ENCODE measurements at regions not wholly inside any gene's neighbourhood (a gene's known extent, or its start where the extent isn't known, plus 50 kb on each side); places are given as distances from the start of the nearest gene placed in this dataset.

DNA sequence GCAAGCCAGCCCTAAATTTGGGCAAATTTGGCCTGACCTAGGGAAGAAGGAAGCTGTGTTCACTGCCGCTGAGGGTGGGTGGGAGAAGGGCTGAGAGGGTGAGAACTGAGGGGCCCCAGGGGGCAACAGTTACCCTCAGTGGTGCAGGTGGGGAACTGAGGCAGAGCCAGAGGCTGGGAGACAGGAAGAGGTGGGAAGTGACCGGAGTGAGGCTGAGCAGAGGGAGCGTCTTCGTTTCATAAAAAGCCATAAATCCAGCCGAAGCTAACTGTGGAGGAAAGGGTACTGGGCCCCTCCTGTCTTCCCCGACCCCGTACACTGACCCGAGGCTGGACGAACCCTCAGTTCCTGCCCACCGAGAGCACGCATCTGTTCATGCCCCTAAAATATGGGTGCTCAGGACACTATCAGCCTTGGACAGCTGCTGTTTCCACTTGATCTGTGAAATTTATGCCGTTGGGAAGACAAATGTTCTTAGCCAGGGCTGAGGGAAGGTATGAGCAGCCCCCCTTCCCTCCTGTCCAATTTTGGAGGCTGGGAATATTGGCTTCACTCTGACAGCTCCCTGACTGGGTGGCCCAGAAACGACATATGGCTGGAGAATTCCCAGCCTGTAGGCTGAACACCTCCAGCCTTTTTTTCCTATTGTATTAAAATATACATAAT lies 116.5 kb downstream of the KIF26A start:
- ATAC-seq (replicated peaks in 1 of 2): no peak
- peaks cover 0 to 3% of the 10 kb centered on the region in 2 donors for H3K9me3 Mint-ChIP-seq
- no peak for DNase-seq
- peaks cover 17% of the 10 kb centered on the region for H3K27me3 Mint-ChIP-seq (ENCODE audit: low read depth)
- no peaks in the 10 kb centered on the region for H3K4me1 Mint-ChIP-seq (ENCODE audit: low read depth)
- H3K4me3 Mint-ChIP-seq: no peak overlapping the region
- no peak overlapping the region for H3K27ac Mint-ChIP-seq
- peaks cover 2% of the 10 kb centered on the region in 2 donors for H3K36me3 Mint-ChIP-seq (ENCODE audit: insufficient read depth in 2 of 2)

DNA sequence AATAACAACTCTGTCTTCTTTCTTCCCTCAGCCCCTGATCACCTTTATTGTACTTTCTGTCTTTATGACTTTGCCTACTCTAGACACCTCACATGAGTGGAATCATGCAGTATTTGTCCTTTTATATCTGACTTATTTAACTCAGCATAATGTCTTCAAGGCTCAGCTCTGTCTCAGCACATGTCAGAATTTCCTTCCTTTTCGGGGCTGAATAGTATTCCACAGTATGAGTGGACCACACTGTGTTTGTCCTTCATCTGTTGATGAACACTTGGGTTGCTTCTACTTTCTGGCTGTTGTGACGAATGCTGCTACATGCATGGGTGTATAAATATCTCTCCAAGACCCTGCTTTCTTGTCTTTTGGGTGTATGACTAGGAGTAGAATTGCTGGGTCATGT lies 117.6 kb downstream of the KIF26A start:
- peaks cover 2% of the 10 kb centered on the region in 2 donors for H3K36me3 Mint-ChIP-seq (ENCODE audit: insufficient read depth in 2 of 2)

DNA sequence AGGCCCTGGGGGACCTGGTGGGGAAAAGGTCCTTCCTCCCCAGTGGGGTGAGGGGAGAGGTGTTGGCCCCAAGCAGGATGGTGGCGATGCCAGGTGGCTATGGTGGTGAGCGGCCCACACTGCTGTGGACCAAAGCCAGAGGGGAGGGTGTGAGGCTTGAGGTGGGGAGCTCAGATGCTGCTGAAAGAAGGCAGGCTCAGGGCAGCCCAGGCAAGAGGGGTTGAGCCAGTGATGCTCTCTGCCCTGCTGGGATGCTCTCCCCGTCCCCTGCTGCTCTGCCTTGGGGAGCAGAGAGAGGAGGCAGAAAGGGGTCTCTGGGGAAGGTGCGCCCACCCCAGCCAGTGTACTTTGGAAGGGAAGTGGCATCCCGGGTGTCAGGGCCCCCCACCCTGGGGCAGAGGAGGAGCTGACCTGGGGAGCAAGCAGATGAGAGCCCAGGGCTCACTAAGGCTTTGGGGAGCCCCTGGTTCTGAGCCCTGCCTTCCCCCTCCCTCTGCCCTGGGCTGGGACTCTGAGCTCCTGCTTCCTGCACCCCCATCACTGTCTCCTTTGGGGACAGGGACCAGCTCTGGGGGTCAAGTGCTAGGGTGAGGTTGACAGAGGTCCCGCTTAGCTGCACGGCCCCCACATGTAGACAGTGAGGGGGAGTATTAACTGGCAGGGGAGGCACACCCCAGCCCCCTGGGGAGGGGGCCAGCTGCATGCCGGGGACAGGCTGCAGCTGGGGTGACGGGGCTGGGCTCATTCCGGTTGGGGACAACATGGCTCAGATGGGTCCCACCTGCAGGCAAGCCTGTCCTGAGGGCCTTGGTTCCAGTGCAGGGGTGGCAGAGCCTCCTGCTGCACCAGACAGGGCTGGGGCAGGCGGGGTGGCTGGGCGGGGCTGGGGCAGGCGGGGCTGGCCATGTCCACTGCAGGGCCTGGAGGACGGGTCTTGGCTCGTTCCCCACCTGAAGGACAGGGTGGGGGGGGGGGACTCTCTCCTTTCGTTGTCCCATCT lies 124.4 kb downstream of the KIF26A start:
- Mint-ChIP-seq H3K9me3 (peaks cover 4 to 7% of the 10 kb centered on the region in 2 donors), H3K36me3 (ENCODE audit: insufficient read depth in 2 of 2) (no peaks in the 10 kb centered on the region), H3K27ac (no peak overlapping the region), H3K4me3 (no peak overlapping the region), H3K27me3 (ENCODE audit: low read depth) (peaks cover 7% of the 10 kb centered on the region), H3K4me1 (ENCODE audit: low read depth) (no peaks in the 10 kb centered on the region)
- DNase-seq: no peak
- no peak for ATAC-seq (replicated peaks in 1 of 2)

More for the DNA sequence above, 117.6 kb downstream of the KIF26A start:
- Mint-ChIP-seq H3K9me3 (peaks cover 2 to 6% of the 10 kb centered on the region in 2 donors), H3K27me3 (ENCODE audit: low read depth) (peaks cover 17% of the 10 kb centered on the region), H3K4me3 (no peak overlapping the region), H3K4me1 (ENCODE audit: low read depth) (no peaks in the 10 kb centered on the region), H3K27ac (no peak overlapping the region)
- ATAC-seq (replicated peaks in 1 of 2): no peak
- no peak for DNase-seq

GRCh38 chr14:104263675-104264358 lies 125.4 kb downstream of the KIF26A start:
- H3K4me1 Mint-ChIP-seq (ENCODE audit: low read depth): no peaks in the 10 kb centered on the region
- H3K36me3 Mint-ChIP-seq (ENCODE audit: insufficient read depth in 2 of 2): no peaks in the 10 kb centered on the region
- peaks cover 7% of the 10 kb centered on the region for H3K27me3 Mint-ChIP-seq (ENCODE audit: low read depth)
- DNase-seq (no peak), ATAC-seq (replicated peaks in 1 of 2) (no peak)
- H3K27ac Mint-ChIP-seq: no peak overlapping the region
- peaks cover 4 to 7% of the 10 kb centered on the region in 2 donors for H3K9me3 Mint-ChIP-seq
- H3K4me3 Mint-ChIP-seq: no peak overlapping the region

DNA sequence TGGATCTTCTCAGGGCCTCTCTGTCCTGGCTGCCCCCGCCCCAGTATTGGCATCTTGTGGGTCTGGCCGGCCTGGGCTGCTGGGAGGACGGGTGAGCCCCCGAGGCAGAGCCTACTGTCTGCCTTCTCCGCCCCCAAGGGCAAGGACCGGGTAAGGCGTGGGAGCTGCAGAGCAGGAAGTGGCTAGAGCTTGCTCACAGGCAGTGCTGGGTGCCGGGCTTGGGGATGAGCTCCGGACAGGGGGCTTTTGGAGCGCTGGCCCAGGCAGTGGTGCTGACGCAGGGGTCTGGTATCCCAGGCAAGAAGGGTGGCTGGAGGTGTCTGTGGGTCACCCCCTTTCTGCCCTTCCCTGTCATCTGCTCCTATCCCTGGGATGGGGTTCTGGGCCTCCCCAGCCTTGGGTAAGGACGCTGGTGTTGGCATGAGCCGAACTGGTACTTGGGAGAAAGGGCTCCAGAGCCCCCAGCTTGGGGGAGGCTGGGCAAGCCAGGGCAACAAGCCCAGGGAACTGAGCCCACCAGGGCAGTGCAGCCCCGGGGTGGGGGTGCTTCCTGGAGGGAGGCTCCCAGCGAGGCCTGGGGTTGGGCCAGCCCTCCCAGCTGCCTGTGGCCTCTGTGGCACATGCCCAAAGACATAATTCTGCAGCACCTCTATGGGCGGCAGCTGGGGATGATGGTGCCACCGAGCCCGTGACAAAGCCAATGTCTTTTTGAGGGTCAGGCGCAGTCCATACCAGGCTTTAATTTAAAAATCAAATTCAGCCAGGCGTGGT lies 126.3 kb downstream of the KIF26A start:
- ATAC-seq (replicated peaks in 1 of 2) (no peak), DNase-seq (no peak)
- peaks cover 7% of the 10 kb centered on the region for H3K27me3 Mint-ChIP-seq (ENCODE audit: low read depth)

GRCh38 chr14:104265918-104266630 lies 127.7 kb downstream of the KIF26A start:
- H3K4me3 Mint-ChIP-seq: no peak overlapping the region
- no peak overlapping the region for H3K27ac Mint-ChIP-seq
- peaks cover 2 to 3% of the 10 kb centered on the region in 2 donors for H3K9me3 Mint-ChIP-seq
- DNase-seq: no peak
- H3K4me1 Mint-ChIP-seq (ENCODE audit: low read depth): no peaks in the 10 kb centered on the region
- no peak for ATAC-seq (replicated peaks in 1 of 2)
- H3K27me3 Mint-ChIP-seq (ENCODE audit: low read depth): peaks cover 7% of the 10 kb centered on the region
- no peaks in the 10 kb centered on the region for H3K36me3 Mint-ChIP-seq (ENCODE audit: insufficient read depth in 2 of 2)

More for the DNA sequence above, 126.3 kb downstream of the KIF26A start:
- Mint-ChIP-seq H3K9me3 (peaks cover 4 to 7% of the 10 kb centered on the region in 2 donors), H3K4me3 (no peak overlapping the region), H3K27ac (no peak overlapping the region), H3K36me3 (ENCODE audit: insufficient read depth in 2 of 2) (no peaks in the 10 kb centered on the region), H3K4me1 (ENCODE audit: low read depth) (no peaks in the 10 kb centered on the region)

DNA sequence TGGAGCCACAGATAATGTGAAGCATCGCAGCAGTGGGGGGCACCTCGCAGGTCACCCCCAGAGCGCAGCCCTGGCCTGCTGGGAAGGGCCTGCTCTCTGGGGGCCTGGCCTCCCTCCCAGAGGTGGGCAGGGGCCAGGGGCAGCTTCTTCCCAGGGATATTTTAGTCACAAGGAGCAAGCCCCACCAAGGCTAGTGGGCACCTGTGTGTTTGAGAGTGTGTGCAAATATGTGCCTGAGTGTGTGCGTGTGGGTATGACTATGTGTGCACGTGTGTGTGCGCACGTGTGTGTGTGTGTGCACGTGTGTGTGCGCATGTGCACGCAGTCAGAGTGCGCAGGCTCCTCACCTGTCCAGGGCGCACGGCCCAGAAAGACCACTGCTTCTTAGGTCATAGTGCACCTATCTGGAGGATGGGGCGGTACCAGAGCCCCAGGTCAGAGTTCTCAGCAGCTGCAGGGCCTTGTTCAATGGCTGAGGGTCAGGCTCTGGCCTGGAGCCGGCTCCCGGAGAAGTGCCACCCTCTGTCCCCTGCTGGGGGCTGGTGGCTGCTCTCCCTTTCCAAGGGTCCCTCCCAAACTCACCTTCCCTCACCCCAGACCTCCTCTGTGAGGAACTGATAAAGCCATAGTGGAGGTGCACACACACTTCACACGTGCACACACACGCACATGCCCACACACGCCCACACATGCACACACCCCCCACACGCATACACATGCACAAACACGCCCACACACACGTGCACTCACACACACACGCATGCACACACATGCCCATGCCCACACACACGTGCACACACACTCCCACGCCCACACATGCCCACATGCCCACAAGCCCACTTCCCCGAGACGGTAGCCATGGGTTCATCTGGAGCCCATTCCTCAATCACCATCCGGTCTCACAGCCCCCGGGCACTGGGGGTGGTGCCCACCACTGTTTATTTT lies 128.5 kb downstream of the KIF26A start:
- ATAC-seq (replicated peaks in 1 of 2): no peak
- H3K4me1 Mint-ChIP-seq (ENCODE audit: low read depth): no peaks in the 10 kb centered on the region
- no peak overlapping the region for H3K27ac Mint-ChIP-seq
- DNase-seq: no peak
- H3K4me3 Mint-ChIP-seq: no peak overlapping the region
- no peaks in the 10 kb centered on the region for H3K9me3 Mint-ChIP-seq
- no peaks in the 10 kb centered on the region for H3K36me3 Mint-ChIP-seq (ENCODE audit: insufficient read depth in 2 of 2)
- H3K27me3 Mint-ChIP-seq (ENCODE audit: low read depth): peaks cover 3% of the 10 kb centered on the region

DNA sequence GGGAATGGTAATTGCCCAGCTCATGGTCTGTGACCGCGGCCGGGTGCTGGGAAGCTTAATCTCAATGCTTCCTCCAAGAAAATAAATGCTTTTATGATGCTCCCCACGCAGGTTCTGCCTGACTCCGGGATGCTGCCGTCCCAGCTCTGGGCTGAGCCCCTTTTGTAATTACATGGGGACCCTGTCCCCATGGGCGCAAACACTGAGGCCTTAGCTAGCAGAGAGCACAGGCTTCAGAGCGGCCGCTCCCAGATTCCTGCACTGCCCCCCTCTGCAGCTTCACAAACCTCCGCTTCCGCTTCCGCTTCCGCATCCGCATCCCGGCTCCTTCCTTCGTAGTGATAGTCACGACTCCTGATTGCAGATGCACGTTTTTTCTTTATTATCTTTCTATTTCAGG lies 129.5 kb downstream of the KIF26A start:
- Mint-ChIP-seq H3K27ac (no peak overlapping the region), H3K4me1 (ENCODE audit: low read depth) (no peaks in the 10 kb centered on the region), H3K36me3 (ENCODE audit: insufficient read depth in 2 of 2) (no peaks in the 10 kb centered on the region), H3K4me3 (peak overlapping the region in 1 of 2 donors; percentile 31), H3K27me3 (ENCODE audit: low read depth) (no peaks in the 10 kb centered on the region), H3K9me3 (no peaks in the 10 kb centered on the region)
- no peak for DNase-seq
- ATAC-seq (replicated peaks in 1 of 2): no peak

DNA sequence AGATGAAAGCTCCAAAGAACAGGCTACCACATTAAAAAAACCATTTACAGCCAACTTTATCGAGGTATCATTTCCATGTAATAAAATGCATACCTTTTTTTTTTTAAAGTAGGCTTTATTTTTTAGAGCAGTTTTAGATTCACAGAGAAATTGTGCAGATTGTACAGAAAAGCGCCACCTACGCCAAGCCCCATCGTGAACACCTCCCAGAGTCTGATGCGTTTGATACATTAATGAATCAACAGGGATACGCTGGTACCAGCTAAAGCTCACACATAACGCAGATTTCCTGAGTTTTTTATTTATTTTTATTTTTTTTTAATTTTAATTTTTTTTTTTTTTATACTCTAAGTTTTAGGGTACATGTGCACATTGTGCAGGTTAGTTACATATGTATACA lies 129.9 kb downstream of the KIF26A start:
- H3K27me3 Mint-ChIP-seq (ENCODE audit: low read depth): no peaks in the 10 kb centered on the region
- H3K27ac Mint-ChIP-seq: no peak overlapping the region
- peak overlapping the region in 1 of 2 donors; percentile 31 for H3K4me3 Mint-ChIP-seq
- ATAC-seq (replicated peaks in 1 of 2): no peak
- DNase-seq: no peak
- H3K4me1 Mint-ChIP-seq (ENCODE audit: low read depth): no peaks in the 10 kb centered on the region
- no peaks in the 10 kb centered on the region for H3K9me3 Mint-ChIP-seq
- no peaks in the 10 kb centered on the region for H3K36me3 Mint-ChIP-seq (ENCODE audit: insufficient read depth in 2 of 2)

- Mint-ChIP-seq H3K27ac (no peak overlapping the region), H3K36me3 (ENCODE audit: insufficient read depth in 2 of 2) (no peaks in the 10 kb centered on the region), H3K4me1 (ENCODE audit: low read depth) (no peaks in the 10 kb centered on the region), H3K9me3 (no peaks in the 10 kb centered on the region), H3K4me3 (no peak overlapping the region), H3K27me3 (ENCODE audit: low read depth) (no peaks in the 10 kb centered on the region)
- DNase-seq (no peak), ATAC-seq (replicated peaks in 1 of 2) (no peak)
Measured at GRCh38 chr14:104268725-104269436, 130.5 kb downstream of the KIF26A start.

Data from activated T-cell treated with anti-CD3 and anti-CD28 coated beads, Interleukin-2, amount 50 U/mL, for 72 hours (primary cell).